ENCODE measurements at regions not wholly inside any gene's neighbourhood (a gene's known extent, or its start where the extent isn't known, plus 50 kb on each side); places are given as distances from the start of the nearest gene placed in this dataset.

DNA sequence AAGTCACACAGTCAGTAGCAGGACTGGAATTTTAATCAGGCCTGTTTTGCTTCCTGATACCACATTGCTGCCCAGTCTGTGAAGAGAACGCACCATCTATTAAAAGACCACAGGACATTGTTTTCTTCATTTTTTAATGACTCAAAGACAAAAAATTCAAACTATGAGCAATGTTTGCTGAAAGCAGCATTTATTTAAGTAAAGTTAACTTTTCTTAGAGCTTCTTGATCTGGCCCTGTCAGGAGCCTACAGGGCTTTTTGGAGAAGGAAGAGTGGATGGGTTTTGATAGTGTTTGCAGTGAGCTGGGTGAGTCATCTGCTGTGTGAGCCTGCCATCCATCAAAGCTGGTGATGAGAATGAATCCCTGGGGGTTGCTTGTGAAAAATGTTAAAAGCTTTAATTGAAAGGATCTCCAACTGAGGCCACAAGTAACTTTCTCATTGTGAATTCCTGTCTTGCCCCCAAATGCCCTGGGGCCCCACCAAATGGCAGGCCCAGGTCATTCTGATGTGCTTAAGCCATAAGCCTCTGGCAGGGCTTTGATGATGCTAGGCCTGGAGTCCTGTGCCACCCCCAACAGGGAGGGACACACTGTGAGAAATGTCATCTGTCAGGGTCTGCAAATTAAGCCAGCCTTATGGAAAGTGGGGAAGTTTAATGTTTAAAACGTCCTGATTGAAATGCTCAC is 136.2 kb upstream of the PFN2 start:
- ATAC-seq, result no peak
- Histone ChIP-seq H3K9me3 (no peaks in the 10 kb centered on the region), H3K27ac (no peak overlapping the region), H3K27me3 (no peaks in the 10 kb centered on the region), H3K4me3 (no peak overlapping the region), H3K36me3 (no peaks in the 10 kb centered on the region), H3K4me1 (no peaks in the 10 kb centered on the region)
- TF ChIP-seq, protein P1, sequence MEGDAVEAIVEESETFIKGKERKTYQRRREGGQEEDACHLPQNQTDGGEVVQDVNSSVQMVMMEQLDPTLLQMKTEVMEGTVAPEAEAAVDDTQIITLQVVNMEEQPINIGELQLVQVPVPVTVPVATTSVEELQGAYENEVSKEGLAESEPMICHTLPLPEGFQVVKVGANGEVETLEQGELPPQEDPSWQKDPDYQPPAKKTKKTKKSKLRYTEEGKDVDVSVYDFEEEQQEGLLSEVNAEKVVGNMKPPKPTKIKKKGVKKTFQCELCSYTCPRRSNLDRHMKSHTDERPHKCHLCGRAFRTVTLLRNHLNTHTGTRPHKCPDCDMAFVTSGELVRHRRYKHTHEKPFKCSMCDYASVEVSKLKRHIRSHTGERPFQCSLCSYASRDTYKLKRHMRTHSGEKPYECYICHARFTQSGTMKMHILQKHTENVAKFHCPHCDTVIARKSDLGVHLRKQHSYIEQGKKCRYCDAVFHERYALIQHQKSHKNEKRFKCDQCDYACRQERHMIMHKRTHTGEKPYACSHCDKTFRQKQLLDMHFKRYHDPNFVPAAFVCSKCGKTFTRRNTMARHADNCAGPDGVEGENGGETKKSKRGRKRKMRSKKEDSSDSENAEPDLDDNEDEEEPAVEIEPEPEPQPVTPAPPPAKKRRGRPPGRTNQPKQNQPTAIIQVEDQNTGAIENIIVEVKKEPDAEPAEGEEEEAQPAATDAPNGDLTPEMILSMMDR (IDR thresholded peaks at IDR 0.05), result no peak
- TF ChIP-seq POLR2A (IDR thresholded peaks at IDR 0.05), result no peak
- intact Hi-C loops (cut with DNase I), result no loop called here
- DNase-seq, result no peak
- 44% methylated on average over 2 of the region's 2 CpGs for WGBS (ENCODE audit: insufficient coverage, low coverage, low lambda C conversion rate, missing lambda C conversion rate)

DNA sequence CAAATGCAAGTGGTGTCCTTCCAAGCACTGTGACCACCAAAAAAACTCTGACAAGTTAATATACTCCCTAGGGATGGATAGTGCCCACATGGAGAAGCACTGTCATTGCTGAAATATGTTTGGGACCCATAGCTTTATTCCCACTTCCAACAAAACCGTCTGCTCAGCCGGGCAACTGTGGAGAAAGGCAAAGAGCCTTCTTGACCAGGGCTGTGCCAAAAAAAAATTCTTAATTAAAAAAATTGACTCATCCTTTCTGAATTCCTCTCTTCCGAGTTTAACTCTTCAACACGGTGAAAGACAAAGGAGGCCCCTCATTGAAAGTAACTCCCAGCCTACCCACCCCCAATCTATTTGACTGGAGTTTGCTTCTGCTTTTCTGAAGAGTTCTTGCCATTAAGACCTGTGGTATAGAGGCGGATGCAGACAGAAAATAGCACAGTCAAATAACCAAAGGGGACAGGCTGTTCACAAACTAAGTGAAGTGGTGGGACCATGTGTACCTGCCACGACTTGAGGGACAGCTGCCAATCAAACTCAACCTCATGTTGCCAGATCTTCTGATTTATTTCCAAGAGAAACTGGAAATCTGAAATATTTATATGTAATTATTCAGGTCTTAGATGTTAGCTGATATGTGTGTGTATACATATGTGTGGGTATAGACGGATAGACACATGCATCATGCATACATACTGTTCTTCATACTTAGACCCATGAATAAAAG is 135.4 kb upstream of the PFN2 start:
- TF ChIP-seq POLR2A (IDR thresholded peaks at IDR 0.05), result no peak
- TF ChIP-seq, protein P1 (IDR thresholded peaks at IDR 0.05), result no peak
- intact Hi-C loops (cut with DNase I), result no loop called here
- Histone ChIP-seq H3K27me3 (no peaks in the 10 kb centered on the region), H3K36me3 (no peaks in the 10 kb centered on the region), H3K9me3 (peaks cover 0 to 1% (median 0%) of the 10 kb centered on the region in 4 donors), H3K4me3 (no peak overlapping the region), H3K27ac (no peak overlapping the region), H3K4me1 (no peaks in the 10 kb centered on the region)
- no peak for DNase-seq
- ATAC-seq, result no peak
- WGBS (ENCODE audit: insufficient coverage, low coverage, low lambda C conversion rate, missing lambda C conversion rate), result 62% methylated on average over 7 of the region's 7 CpGs

DNA sequence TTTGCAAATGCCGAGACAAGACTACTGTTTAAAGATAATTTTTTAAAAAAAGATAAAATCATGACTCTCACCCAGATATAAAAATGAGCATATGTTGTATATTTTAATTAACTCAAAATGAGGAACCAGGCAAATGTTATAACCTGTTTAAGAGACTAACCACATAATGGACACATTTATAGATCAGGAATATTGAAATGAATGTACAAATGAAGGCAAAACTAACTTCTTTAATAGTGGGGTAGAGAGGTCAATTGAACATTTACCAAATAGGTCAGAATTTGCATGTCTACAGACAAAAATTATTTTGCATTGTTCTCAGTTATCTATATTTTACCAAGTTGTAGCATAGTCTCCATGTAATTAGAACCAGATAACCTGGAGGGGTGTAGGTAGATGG is 134.3 kb upstream of the PFN2 start:
- DNase-seq (no peak), ATAC-seq (no peak)
- H3K27ac ChIP-seq, result no peak overlapping the region
- 87% methylated on average over 1 of the region's 1 CpG for WGBS (ENCODE audit: insufficient coverage, low coverage, low lambda C conversion rate, missing lambda C conversion rate)
- H3K4me3 ChIP-seq, result no peak overlapping the region
- H3K27me3 ChIP-seq, result no peaks in the 10 kb centered on the region
- no peaks in the 10 kb centered on the region for H3K36me3 ChIP-seq
- intact Hi-C loops (cut with DNase I), result no loop called here
- no peak for TF ChIP-seq POLR2A (IDR thresholded peaks at IDR 0.05)
- TF ChIP-seq, protein P1 (IDR thresholded peaks at IDR 0.05), result no peak
- peaks cover 0 to 4% (median 0%) of the 10 kb centered on the region in 4 donors for H3K9me3 ChIP-seq
- no peaks in the 10 kb centered on the region for H3K4me1 ChIP-seq

DNA sequence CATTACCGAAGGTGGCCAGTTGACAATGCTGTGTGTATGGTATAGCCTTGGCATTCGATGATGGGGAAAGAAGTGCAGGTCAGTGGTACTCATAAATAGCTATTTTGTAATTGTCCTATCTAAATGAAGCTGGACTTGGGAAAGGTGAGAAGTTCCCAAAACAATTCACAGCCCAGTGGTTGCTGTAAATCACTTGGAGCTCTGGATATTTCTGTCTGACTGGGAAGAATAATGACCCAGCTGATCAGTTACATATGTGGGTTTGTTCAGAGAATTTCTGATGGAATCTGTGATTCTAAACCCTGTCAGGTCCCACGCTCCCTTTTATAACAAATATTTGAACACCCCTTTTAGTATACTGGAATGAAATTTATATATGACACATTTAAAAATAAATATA is 133.9 kb upstream of the PFN2 start:
- TF ChIP-seq, protein P1 (IDR thresholded peaks at IDR 0.05), result no peak
- TF ChIP-seq POLR2A (IDR thresholded peaks at IDR 0.05), result no peak
- DNase-seq, result no peak

More for the DNA sequence above, 133.9 kb upstream of the PFN2 start:
- WGBS (ENCODE audit: insufficient coverage, low coverage, low lambda C conversion rate, missing lambda C conversion rate), result 83% methylated on average over 3 of the region's 3 CpGs
- Histone ChIP-seq H3K27ac (no peak overlapping the region), H3K36me3 (no peaks in the 10 kb centered on the region), H3K9me3 (peaks cover 0 to 4% (median 0%) of the 10 kb centered on the region in 4 donors), H3K4me1 (no peaks in the 10 kb centered on the region), H3K27me3 (no peaks in the 10 kb centered on the region), H3K4me3 (no peak overlapping the region)
- ATAC-seq, result no peak
- intact Hi-C loops (cut with DNase I), result no loop called here
